ENCODE measurements at regions not wholly inside any gene's neighbourhood (a gene's known extent, or its start where the extent isn't known, plus 50 kb on each side); places are given as distances from the start of the nearest gene placed in this dataset.

GRCh38 chr2:4391013-4391412, 687.6 kb downstream of the DCDC2C start:
- Mint-ChIP-seq H3K4me3 (no peak overlapping the region), H3K27me3 (no peaks in the 10 kb centered on the region), H3K36me3 (no peaks in the 10 kb centered on the region), H3K9me3 (peaks cover 40% of the 10 kb centered on the region), H3K27ac (no peak overlapping the region), H3K4me1 (no peaks in the 10 kb centered on the region)
- DNase-seq, result no peak
- CTCF ChIA-PET, result no interaction called here

- no peaks in the 10 kb centered on the region for H3K36me3 Mint-ChIP-seq
- no peaks in the 10 kb centered on the region for H3K4me1 Mint-ChIP-seq
- no peak overlapping the region for H3K4me3 Mint-ChIP-seq
- CTCF ChIA-PET, result no interaction called here
- peaks cover 24% of the 10 kb centered on the region for H3K9me3 Mint-ChIP-seq
- no peak overlapping the region for H3K27ac Mint-ChIP-seq
- no peaks in the 10 kb centered on the region for H3K27me3 Mint-ChIP-seq
- DNase-seq, result no peak
Observed at GRCh38 chr2:4404363-4404762, 701.0 kb downstream of the DCDC2C start.

GRCh38 chr2:4408321-4408720, 704.9 kb downstream of the DCDC2C start:
- H3K9me3 Mint-ChIP-seq, result peaks cover 43% of the 10 kb centered on the region
- CTCF ChIA-PET, result no interaction called here
- H3K4me3 Mint-ChIP-seq, result no peak overlapping the region

GRCh38 chr2:4412637-4413187, 709.3 kb downstream of the DCDC2C start:
- DNase-seq, result no peak
- CTCF ChIA-PET, result no interaction called here
- Mint-ChIP-seq H3K9me3 (peaks cover 32% of the 10 kb centered on the region), H3K4me1 (no peaks in the 10 kb centered on the region), H3K27ac (no peak overlapping the region), H3K36me3 (no peaks in the 10 kb centered on the region), H3K4me3 (no peak overlapping the region), H3K27me3 (no peaks in the 10 kb centered on the region)

More at GRCh38 chr2:4408321-4408720, 704.9 kb downstream of the DCDC2C start:
- Mint-ChIP-seq H3K27me3 (no peaks in the 10 kb centered on the region), H3K36me3 (no peaks in the 10 kb centered on the region), H3K27ac (no peak overlapping the region), H3K4me1 (no peaks in the 10 kb centered on the region)
- no peak for DNase-seq

DNA sequence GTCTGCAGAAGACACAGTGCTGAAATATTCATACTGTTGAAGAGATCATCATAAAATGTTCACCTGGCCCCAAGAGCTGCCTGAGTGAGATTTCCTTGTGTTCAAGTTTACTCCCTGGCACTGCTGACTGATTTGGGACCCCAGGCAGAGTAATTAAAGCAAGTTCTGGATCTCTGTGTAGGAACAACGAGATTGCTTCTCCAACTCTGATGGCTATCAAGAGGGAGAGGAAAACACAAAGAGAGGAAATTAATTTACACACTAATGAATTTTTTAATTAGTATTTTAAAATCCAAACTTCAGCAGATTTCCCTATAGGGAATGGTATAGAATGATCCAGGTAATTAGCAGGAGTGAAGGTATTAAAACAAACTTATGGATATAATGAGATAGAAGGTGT, 711.8 kb downstream of the DCDC2C start:
- Mint-ChIP-seq H3K4me3 (no peak overlapping the region), H3K9me3 (peaks cover 33% of the 10 kb centered on the region), H3K27me3 (no peaks in the 10 kb centered on the region), H3K36me3 (no peaks in the 10 kb centered on the region), H3K27ac (no peak overlapping the region), H3K4me1 (no peaks in the 10 kb centered on the region)
- CTCF ChIA-PET, result no interaction called here
- no peak for DNase-seq

- CTCF ChIA-PET, result no interaction called here
- Mint-ChIP-seq H3K27ac (no peak overlapping the region), H3K9me3 (peaks cover 29% of the 10 kb centered on the region), H3K36me3 (no peaks in the 10 kb centered on the region), H3K4me1 (no peaks in the 10 kb centered on the region), H3K27me3 (no peaks in the 10 kb centered on the region), H3K4me3 (no peak overlapping the region)
- DNase-seq, result no peak
Observed at GRCh38 chr2:4415810-4416413, 712.5 kb downstream of the DCDC2C start.

GRCh38 chr2:4416431-4416830, 713.1 kb downstream of the DCDC2C start:
- H3K4me1 Mint-ChIP-seq, result no peaks in the 10 kb centered on the region
- H3K27me3 Mint-ChIP-seq, result no peaks in the 10 kb centered on the region
- no peak overlapping the region for H3K4me3 Mint-ChIP-seq
- DNase-seq, result no peak
- CTCF ChIA-PET, result no interaction called here
- no peak overlapping the region for H3K27ac Mint-ChIP-seq
- peaks cover 27% of the 10 kb centered on the region for H3K9me3 Mint-ChIP-seq
- H3K36me3 Mint-ChIP-seq, result no peaks in the 10 kb centered on the region

- no peaks in the 10 kb centered on the region for H3K4me1 Mint-ChIP-seq
- CTCF ChIA-PET, result no interaction called here
- no peaks in the 10 kb centered on the region for H3K36me3 Mint-ChIP-seq
- peaks cover 21% of the 10 kb centered on the region for H3K9me3 Mint-ChIP-seq
- no peak overlapping the region for H3K4me3 Mint-ChIP-seq
- no peaks in the 10 kb centered on the region for H3K27me3 Mint-ChIP-seq
- H3K27ac Mint-ChIP-seq, result no peak overlapping the region
- DNase-seq, result no peak
Observed at GRCh38 chr2:4417771-4418170, 714.4 kb downstream of the DCDC2C start.

GRCh38 chr2:4420032-4420431, 716.7 kb downstream of the DCDC2C start:
- Mint-ChIP-seq H3K27ac (no peak overlapping the region), H3K36me3 (no peaks in the 10 kb centered on the region), H3K9me3 (peaks cover 22% of the 10 kb centered on the region), H3K4me1 (no peaks in the 10 kb centered on the region), H3K27me3 (no peaks in the 10 kb centered on the region), H3K4me3 (no peak overlapping the region)
- no peak for DNase-seq
- CTCF ChIA-PET, result no interaction called here

DNA sequence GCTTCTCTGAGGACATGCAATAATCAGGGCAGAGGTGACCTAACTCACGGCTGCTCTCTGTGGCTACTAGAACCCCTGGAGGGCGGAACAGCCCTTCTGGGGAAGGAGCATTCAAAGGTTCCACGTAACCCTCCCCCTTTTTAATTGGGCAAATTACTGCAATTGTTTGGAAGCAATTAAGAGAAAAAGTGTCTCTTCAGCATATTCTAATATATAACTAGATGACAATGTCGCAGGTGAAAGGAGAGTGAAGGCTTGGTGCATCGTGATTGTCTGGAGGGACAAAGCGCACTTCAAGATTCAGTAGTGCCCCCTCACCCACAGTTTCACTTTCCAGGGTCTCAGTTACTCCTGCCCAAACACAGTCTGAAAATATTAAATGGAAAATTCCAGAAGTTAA, 720.8 kb downstream of the DCDC2C start:
- Mint-ChIP-seq H3K4me3 (no peak overlapping the region), H3K36me3 (no peaks in the 10 kb centered on the region), H3K9me3 (peaks cover 19% of the 10 kb centered on the region), H3K27me3 (no peaks in the 10 kb centered on the region), H3K4me1 (no peaks in the 10 kb centered on the region), H3K27ac (no peak overlapping the region)
- no peak for DNase-seq
- CTCF ChIA-PET, result no interaction called here

DNA sequence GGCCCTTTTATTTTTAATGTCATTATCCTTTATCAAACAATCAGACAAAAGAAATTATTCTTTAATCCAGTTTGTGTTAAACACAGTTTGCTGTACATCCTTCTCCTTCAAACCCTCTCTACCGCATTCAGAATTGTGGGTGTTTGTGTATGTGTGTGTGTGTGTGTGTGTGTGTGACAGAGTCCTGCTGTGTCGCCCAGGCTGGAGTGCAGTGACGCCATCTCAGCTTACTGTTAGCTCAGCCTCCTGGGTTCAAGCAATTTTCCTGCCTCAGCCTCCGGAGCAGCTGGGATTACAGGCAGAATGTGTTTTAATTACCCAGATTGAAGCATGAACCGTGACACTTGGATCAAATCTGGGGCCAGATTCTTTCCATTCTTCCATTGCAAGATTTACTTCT, 723.7 kb downstream of the DCDC2C start:
- H3K4me3 Mint-ChIP-seq, result no peak overlapping the region
- DNase-seq, result no peak
- H3K27me3 Mint-ChIP-seq, result no peaks in the 10 kb centered on the region
- no peaks in the 10 kb centered on the region for H3K36me3 Mint-ChIP-seq
- H3K9me3 Mint-ChIP-seq, result peaks cover 24% of the 10 kb centered on the region
- no peaks in the 10 kb centered on the region for H3K4me1 Mint-ChIP-seq
- CTCF ChIA-PET, result no interaction called here
- H3K27ac Mint-ChIP-seq, result no peak overlapping the region

GRCh38 chr2:4445821-4446220, 742.4 kb downstream of the DCDC2C start:
- no peak for DNase-seq
- Mint-ChIP-seq H3K27ac (no peak overlapping the region), H3K27me3 (no peaks in the 10 kb centered on the region), H3K9me3 (peaks cover 2% of the 10 kb centered on the region), H3K4me1 (no peaks in the 10 kb centered on the region), H3K36me3 (no peaks in the 10 kb centered on the region), H3K4me3 (no peak overlapping the region)
- CTCF ChIA-PET, result interaction anchor here (0.6 kb wide), 1 partner anchor 97 kb away, joined by 3 read pairs; no protein-coding TSS in a partner anchor

DNA sequence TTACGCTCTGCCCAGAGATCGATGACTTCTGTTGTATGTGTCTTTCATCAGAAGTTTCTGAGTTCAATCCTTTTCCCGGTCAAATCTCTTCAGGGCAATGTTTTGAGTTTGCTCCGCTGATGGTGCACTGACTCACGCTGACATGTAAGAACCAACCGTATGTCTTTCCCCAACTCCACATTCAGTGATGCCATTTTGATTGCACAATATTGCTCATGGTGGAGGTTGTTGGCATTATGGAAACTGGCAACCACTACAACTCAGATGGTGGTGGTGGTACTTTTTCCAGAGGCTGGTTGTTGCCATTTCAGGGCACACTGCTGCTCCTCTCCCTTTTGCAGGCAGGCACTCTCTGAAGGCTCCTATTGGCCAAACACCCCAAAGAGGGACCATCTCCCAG, 751.5 kb downstream of the DCDC2C start:
- Mint-ChIP-seq H3K36me3 (no peaks in the 10 kb centered on the region), H3K4me1 (no peaks in the 10 kb centered on the region), H3K4me3 (no peak overlapping the region), H3K9me3 (peaks cover 13% of the 10 kb centered on the region), H3K27me3 (no peaks in the 10 kb centered on the region), H3K27ac (no peak overlapping the region)
- CTCF ChIA-PET, result no interaction called here
- DNase-seq, result no peak

DNA sequence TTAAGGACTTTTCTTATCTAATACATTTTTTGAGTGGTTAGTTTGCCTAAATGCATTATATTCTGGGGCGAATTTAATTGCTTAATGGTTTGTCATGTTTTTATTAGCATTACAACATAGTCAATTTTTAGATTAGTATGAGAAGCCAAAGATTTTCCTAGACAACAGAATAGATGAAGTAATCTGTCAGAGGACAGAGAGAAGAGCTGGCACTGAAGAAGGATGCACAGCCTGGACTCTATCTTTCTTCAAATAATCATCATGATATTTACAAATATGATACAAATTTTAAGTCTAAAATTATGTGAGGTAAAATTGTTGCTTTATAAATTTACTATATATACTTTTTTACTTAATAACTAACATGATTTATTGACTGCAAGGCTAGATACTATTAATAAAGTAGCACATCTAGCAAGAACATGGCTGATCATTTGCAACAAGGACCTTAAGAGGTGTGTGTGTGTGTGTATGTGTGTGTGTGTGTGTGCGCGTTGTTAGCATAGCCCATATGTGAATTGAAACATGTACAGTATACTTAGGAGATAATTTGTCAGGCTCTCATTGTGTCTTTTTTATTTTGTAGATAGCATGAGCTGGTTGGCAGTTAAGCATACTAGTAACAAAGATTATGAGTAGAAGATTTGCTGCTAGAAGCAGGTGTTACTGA, 752.2 kb downstream of the DCDC2C start:
- H3K9me3 Mint-ChIP-seq, result peaks cover 13% of the 10 kb centered on the region
- no peak overlapping the region for H3K4me3 Mint-ChIP-seq
- DNase-seq, result no peak
- H3K27me3 Mint-ChIP-seq, result no peaks in the 10 kb centered on the region
- H3K36me3 Mint-ChIP-seq, result no peaks in the 10 kb centered on the region
- no peaks in the 10 kb centered on the region for H3K4me1 Mint-ChIP-seq
- H3K27ac Mint-ChIP-seq, result no peak overlapping the region
- CTCF ChIA-PET, result no interaction called here

DNA sequence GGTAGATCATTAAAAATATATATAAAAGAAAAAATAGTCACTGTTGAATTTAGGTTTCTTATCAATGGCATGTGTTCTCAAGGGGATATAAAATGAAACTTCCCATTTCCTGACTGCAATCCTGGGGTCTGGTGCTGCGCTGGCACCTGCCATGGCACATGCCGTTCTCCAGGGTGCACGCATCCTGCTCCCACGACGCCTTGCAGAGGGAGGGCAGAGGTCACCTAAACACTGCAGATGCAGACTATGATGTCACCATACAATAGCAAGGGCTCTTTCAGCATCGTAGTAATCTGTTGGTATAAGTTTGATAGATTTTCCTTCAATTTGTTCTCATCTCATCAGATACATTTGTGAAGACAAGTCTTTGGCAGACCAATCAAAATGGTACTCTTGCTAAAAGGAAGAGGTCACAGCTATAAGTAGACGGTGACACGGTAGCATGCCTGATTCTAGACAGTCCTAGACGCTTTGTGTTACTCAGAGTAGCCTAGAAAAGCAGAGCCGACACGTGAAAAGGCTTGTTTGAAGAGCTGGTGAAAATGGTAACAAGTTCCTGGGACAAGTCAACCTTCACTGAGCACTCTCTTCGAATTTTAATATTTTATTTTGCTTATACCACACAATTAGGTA, 761.4 kb downstream of the DCDC2C start:
- Mint-ChIP-seq H3K4me1 (no peaks in the 10 kb centered on the region), H3K36me3 (no peaks in the 10 kb centered on the region), H3K27ac (no peak overlapping the region), H3K4me3 (no peak overlapping the region), H3K27me3 (no peaks in the 10 kb centered on the region), H3K9me3 (peaks cover 5% of the 10 kb centered on the region)
- CTCF ChIA-PET, result no interaction called here
- no peak for DNase-seq
